ENCODE measurements at regions not wholly inside any gene's neighbourhood (a gene's known extent, or its start where the extent isn't known, plus 50 kb on each side); places are given as distances from the start of the nearest gene placed in this dataset.

DNA sequence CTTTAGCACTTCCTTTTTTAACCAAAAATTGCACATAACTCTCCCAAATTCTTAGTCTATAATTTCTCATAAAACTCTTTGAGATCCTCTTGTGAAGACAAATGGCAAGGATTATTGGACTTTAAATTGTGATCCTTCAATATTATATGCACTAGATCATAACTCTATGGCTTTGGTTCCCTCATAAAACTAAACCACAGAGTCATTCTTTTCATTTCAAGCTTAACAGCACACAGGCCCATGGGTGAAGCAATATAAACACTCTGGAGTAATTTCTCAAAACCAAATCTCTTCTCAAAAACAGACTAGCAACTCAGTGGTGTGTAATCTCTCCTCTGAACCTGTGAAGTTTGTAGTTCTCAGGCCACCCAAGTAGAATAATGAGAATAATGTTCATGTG is 171.0 kb upstream of the NECTIN3 start:
- H3K4me3 ChIP-seq (ENCODE audit: low read depth, low read length) = no peak overlapping the region
- TF ChIP-seq, protein P1, sequence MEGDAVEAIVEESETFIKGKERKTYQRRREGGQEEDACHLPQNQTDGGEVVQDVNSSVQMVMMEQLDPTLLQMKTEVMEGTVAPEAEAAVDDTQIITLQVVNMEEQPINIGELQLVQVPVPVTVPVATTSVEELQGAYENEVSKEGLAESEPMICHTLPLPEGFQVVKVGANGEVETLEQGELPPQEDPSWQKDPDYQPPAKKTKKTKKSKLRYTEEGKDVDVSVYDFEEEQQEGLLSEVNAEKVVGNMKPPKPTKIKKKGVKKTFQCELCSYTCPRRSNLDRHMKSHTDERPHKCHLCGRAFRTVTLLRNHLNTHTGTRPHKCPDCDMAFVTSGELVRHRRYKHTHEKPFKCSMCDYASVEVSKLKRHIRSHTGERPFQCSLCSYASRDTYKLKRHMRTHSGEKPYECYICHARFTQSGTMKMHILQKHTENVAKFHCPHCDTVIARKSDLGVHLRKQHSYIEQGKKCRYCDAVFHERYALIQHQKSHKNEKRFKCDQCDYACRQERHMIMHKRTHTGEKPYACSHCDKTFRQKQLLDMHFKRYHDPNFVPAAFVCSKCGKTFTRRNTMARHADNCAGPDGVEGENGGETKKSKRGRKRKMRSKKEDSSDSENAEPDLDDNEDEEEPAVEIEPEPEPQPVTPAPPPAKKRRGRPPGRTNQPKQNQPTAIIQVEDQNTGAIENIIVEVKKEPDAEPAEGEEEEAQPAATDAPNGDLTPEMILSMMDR (IDR thresholded peaks at IDR 0.05; ENCODE audit: low read depth, low read length, missing control alignments) = no peak
- no peak for DNase-seq (ENCODE audit: low read depth)
- in situ Hi-C loops (cut with HindIII; ENCODE audit: low sequenced_read_pairs) = no loop called here

DNA sequence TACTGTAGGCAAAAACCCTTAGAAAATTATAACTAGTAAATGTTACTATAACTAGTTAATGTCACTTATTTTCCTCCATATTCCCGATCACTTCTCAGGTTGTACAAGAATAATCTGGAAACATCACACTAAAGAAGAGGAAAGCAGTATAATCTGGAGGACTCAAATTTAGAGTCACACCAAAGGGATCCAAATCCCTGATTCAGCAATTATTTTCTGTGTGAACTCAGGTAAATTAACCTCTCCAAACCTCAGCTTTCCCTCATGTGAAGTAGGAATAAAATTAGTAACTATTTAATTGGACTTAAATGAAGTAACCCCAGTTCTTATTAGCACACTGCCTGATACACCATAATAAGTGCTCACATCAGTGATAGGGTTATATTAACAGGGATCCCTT is 170.1 kb upstream of the NECTIN3 start:
- TF ChIP-seq, protein P1 (IDR thresholded peaks at IDR 0.05; ENCODE audit: low read depth, low read length, missing control alignments) = no peak
- no peak for DNase-seq (ENCODE audit: low read depth)
- in situ Hi-C loops (cut with HindIII; ENCODE audit: low sequenced_read_pairs) = no loop called here
- H3K4me3 ChIP-seq (ENCODE audit: low read depth, low read length) = no peak overlapping the region

GRCh38 chr3:110902453-110903085 is 169.0 kb upstream of the NECTIN3 start:
- no peak for DNase-seq (ENCODE audit: low read depth)
- in situ Hi-C loops (cut with HindIII; ENCODE audit: low sequenced_read_pairs) = no loop called here
- no peak overlapping the region for H3K4me3 ChIP-seq (ENCODE audit: low read depth, low read length)
- TF ChIP-seq, protein P1 (IDR thresholded peaks at IDR 0.05; ENCODE audit: low read depth, low read length, missing control alignments) = no peak

GRCh38 chr3:110903771-110904519 is 167.7 kb upstream of the NECTIN3 start:
- in situ Hi-C loops (cut with HindIII; ENCODE audit: low sequenced_read_pairs) = no loop called here
- no peak overlapping the region for H3K4me3 ChIP-seq (ENCODE audit: low read depth, low read length)
- TF ChIP-seq, protein P1 (IDR thresholded peaks at IDR 0.05; ENCODE audit: low read depth, low read length, missing control alignments) = no peak
- no peak for DNase-seq (ENCODE audit: low read depth)

DNA sequence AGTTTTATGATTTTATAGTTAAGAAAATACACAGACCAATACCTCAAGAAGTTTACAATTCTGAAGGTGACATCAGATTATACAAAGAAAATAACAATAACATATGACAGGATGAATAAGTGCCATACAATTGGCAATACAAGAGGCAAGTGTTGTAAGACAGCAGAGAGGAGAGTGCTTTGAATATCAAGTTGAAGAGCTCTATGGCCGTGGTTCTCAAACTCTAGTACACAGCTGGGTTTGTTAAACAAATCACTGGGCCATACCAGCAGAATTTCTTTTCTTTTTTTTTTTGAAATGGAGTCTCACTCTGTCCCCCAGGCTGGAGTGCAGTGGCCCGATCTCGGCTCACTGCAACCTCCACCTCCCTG is 167.1 kb upstream of the NECTIN3 start:
- DNase-seq (ENCODE audit: low read depth) = no peak
- TF ChIP-seq, protein P1 (IDR thresholded peaks at IDR 0.05; ENCODE audit: low read depth, low read length, missing control alignments) = no peak
- H3K4me3 ChIP-seq (ENCODE audit: low read depth, low read length) = no peak overlapping the region
- in situ Hi-C loops (cut with HindIII; ENCODE audit: low sequenced_read_pairs) = no loop called here

DNA sequence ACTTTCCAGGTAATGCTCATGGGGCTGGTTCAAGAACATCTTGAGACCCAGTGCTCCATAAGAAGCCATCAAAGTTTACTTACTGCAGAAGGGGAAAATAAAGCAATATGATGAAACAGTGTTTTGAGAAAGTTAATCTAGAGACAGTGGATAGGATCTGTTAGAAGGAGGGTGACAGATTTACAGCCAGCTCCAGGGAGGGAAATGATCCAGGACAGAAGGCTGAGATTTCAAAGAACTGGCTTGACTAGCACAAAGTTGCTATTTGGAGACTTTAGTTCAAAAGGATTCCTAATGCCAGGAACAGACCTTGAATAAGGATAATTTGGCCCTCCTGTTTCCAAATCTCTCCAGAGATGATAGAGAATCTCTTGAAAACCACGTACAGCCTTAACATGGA is 166.5 kb upstream of the NECTIN3 start:
- H3K4me3 ChIP-seq (ENCODE audit: low read depth, low read length) = no peak overlapping the region
- DNase-seq (ENCODE audit: low read depth) = no peak
- TF ChIP-seq, protein P1 (IDR thresholded peaks at IDR 0.05; ENCODE audit: low read depth, low read length, missing control alignments) = no peak
- in situ Hi-C loops (cut with HindIII; ENCODE audit: low sequenced_read_pairs) = no loop called here

Data from astrocyte of the cerebellum (primary cell).